ENCODE measurements at regions not wholly inside any gene's neighbourhood (a gene's known extent, or its start where the extent isn't known, plus 50 kb on each side); places are given as distances from the start of the nearest gene placed in this dataset.

GRCh38 chr10:78782441-78782840 lies 286.3 kb upstream of the ZMIZ1 start:
- H3K27ac ChIP-seq (ENCODE audit: low read length) = no peak overlapping the region
- no CpG with 5 or more reads among the region's 6 CpGs for WGBS (ENCODE audit: insufficient coverage, low lambda C conversion rate)
- no peaks in the 10 kb centered on the region for H3K36me3 ChIP-seq (ENCODE audit: control insufficient read depth, insufficient read depth, low read length)
- no peak overlapping the region for H3K4me3 ChIP-seq (ENCODE audit: low read length)
- no peak for DNase-seq
- peaks cover 6% of the 10 kb centered on the region for H3K4me1 ChIP-seq (ENCODE audit: control insufficient read depth, insufficient read depth, low read length)
- H3K9me3 ChIP-seq (ENCODE audit: control insufficient read depth, low read depth, low read length) = peaks cover 8% of the 10 kb centered on the region
- H3K27me3 ChIP-seq (ENCODE audit: control insufficient read depth, insufficient read depth, low read length) = no peaks in the 10 kb centered on the region

- no peaks in the 10 kb centered on the region for H3K36me3 ChIP-seq (ENCODE audit: control insufficient read depth, insufficient read depth, low read length)
- peaks cover 5% of the 10 kb centered on the region for H3K4me1 ChIP-seq (ENCODE audit: control insufficient read depth, insufficient read depth, low read length)
- no peaks in the 10 kb centered on the region for H3K27me3 ChIP-seq (ENCODE audit: control insufficient read depth, insufficient read depth, low read length)
- no peak for DNase-seq
- no peak overlapping the region for H3K4me3 ChIP-seq (ENCODE audit: low read length)
- 100% methylated on average over 2 of the region's 3 CpGs for WGBS (ENCODE audit: insufficient coverage, low lambda C conversion rate)
- no peak overlapping the region for H3K27ac ChIP-seq (ENCODE audit: low read length)
- H3K9me3 ChIP-seq (ENCODE audit: control insufficient read depth, low read depth, low read length) = peaks cover 8% of the 10 kb centered on the region
Measured at GRCh38 chr10:78783753-78784152, 285.0 kb upstream of the ZMIZ1 start.

GRCh38 chr10:78784546-78784945 lies 284.2 kb upstream of the ZMIZ1 start:
- H3K27ac ChIP-seq (ENCODE audit: low read length) = no peak overlapping the region
- WGBS (ENCODE audit: insufficient coverage, low lambda C conversion rate) = no CpG with 5 or more reads among the region's 3 CpGs

GRCh38 chr10:78785066-78785465 lies 283.7 kb upstream of the ZMIZ1 start:
- Histone ChIP-seq H3K27ac (ENCODE audit: low read length) (no peak overlapping the region), H3K4me3 (ENCODE audit: low read length) (no peak overlapping the region), H3K4me1 (ENCODE audit: control insufficient read depth, insufficient read depth, low read length) (no peaks in the 10 kb centered on the region), H3K9me3 (ENCODE audit: control insufficient read depth, low read depth, low read length) (peaks cover 8% of the 10 kb centered on the region), H3K36me3 (ENCODE audit: control insufficient read depth, insufficient read depth, low read length) (no peaks in the 10 kb centered on the region), H3K27me3 (ENCODE audit: control insufficient read depth, insufficient read depth, low read length) (no peaks in the 10 kb centered on the region)
- no CpG with 5 or more reads among the region's 4 CpGs for WGBS (ENCODE audit: insufficient coverage, low lambda C conversion rate)
- no peak for DNase-seq

More at GRCh38 chr10:78784546-78784945, 284.2 kb upstream of the ZMIZ1 start:
- Histone ChIP-seq H3K4me1 (ENCODE audit: control insufficient read depth, insufficient read depth, low read length) (no peaks in the 10 kb centered on the region), H3K27me3 (ENCODE audit: control insufficient read depth, insufficient read depth, low read length) (no peaks in the 10 kb centered on the region), H3K36me3 (ENCODE audit: control insufficient read depth, insufficient read depth, low read length) (no peaks in the 10 kb centered on the region), H3K9me3 (ENCODE audit: control insufficient read depth, low read depth, low read length) (peaks cover 8% of the 10 kb centered on the region), H3K4me3 (ENCODE audit: low read length) (no peak overlapping the region)
- no peak for DNase-seq

- 25% methylated on average over 1 of the region's 6 CpGs for WGBS (ENCODE audit: insufficient coverage, low lambda C conversion rate)
Measured at GRCh38 chr10:78785991-78786390, 282.8 kb upstream of the ZMIZ1 start.

GRCh38 chr10:78787125-78787524 lies 281.6 kb upstream of the ZMIZ1 start:
- Histone ChIP-seq H3K27me3 (ENCODE audit: control insufficient read depth, insufficient read depth, low read length) (no peaks in the 10 kb centered on the region), H3K4me3 (ENCODE audit: low read length) (no peak overlapping the region), H3K27ac (ENCODE audit: low read length) (no peak overlapping the region), H3K9me3 (ENCODE audit: control insufficient read depth, low read depth, low read length) (peaks cover 8% of the 10 kb centered on the region), H3K36me3 (ENCODE audit: control insufficient read depth, insufficient read depth, low read length) (no peaks in the 10 kb centered on the region), H3K4me1 (ENCODE audit: control insufficient read depth, insufficient read depth, low read length) (no peaks in the 10 kb centered on the region)
- WGBS (ENCODE audit: insufficient coverage, low lambda C conversion rate) = 82% methylated on average over 2 of the region's 2 CpGs
- DNase-seq = no peak

More at GRCh38 chr10:78785991-78786390, 282.8 kb upstream of the ZMIZ1 start:
- Histone ChIP-seq H3K27me3 (ENCODE audit: control insufficient read depth, insufficient read depth, low read length) (no peaks in the 10 kb centered on the region), H3K4me1 (ENCODE audit: control insufficient read depth, insufficient read depth, low read length) (no peaks in the 10 kb centered on the region), H3K27ac (ENCODE audit: low read length) (no peak overlapping the region), H3K4me3 (ENCODE audit: low read length) (no peak overlapping the region), H3K9me3 (ENCODE audit: control insufficient read depth, low read depth, low read length) (peaks cover 8% of the 10 kb centered on the region), H3K36me3 (ENCODE audit: control insufficient read depth, insufficient read depth, low read length) (no peaks in the 10 kb centered on the region)
- no peak for DNase-seq

GRCh38 chr10:78794736-78795455 lies 273.9 kb upstream of the ZMIZ1 start:
- no CpG with 5 or more reads among the region's 7 CpGs for WGBS (ENCODE audit: insufficient coverage, low lambda C conversion rate)
- no peak for DNase-seq
- no peaks in the 10 kb centered on the region for H3K36me3 ChIP-seq (ENCODE audit: control insufficient read depth, insufficient read depth, low read length)
- H3K4me3 ChIP-seq (ENCODE audit: low read length) = no peak overlapping the region
- no peak overlapping the region for H3K27ac ChIP-seq (ENCODE audit: low read length)
- no peaks in the 10 kb centered on the region for H3K4me1 ChIP-seq (ENCODE audit: control insufficient read depth, insufficient read depth, low read length)
- no peaks in the 10 kb centered on the region for H3K27me3 ChIP-seq (ENCODE audit: control insufficient read depth, insufficient read depth, low read length)
- H3K9me3 ChIP-seq (ENCODE audit: control insufficient read depth, low read depth, low read length) = peaks cover 5% of the 10 kb centered on the region

- WGBS (ENCODE audit: insufficient coverage, low lambda C conversion rate) = no CpG with 5 or more reads among the region's 6 CpGs
Measured at GRCh38 chr10:78798976-78799730, 269.6 kb upstream of the ZMIZ1 start.

GRCh38 chr10:78800006-78800405 lies 268.8 kb upstream of the ZMIZ1 start:
- no peak overlapping the region for H3K27ac ChIP-seq (ENCODE audit: low read length)
- no peak for DNase-seq

More at GRCh38 chr10:78798976-78799730, 269.6 kb upstream of the ZMIZ1 start:
- no peak overlapping the region for H3K27ac ChIP-seq (ENCODE audit: low read length)
- no peaks in the 10 kb centered on the region for H3K27me3 ChIP-seq (ENCODE audit: control insufficient read depth, insufficient read depth, low read length)
- no peak overlapping the region for H3K4me3 ChIP-seq (ENCODE audit: low read length)
- H3K36me3 ChIP-seq (ENCODE audit: control insufficient read depth, insufficient read depth, low read length) = no peaks in the 10 kb centered on the region
- DNase-seq = no peak
- H3K4me1 ChIP-seq (ENCODE audit: control insufficient read depth, insufficient read depth, low read length) = peaks cover 11% of the 10 kb centered on the region
- no peaks in the 10 kb centered on the region for H3K9me3 ChIP-seq (ENCODE audit: control insufficient read depth, low read depth, low read length)

GRCh38 chr10:78800535-78801320 lies 268.0 kb upstream of the ZMIZ1 start:
- H3K4me1 ChIP-seq (ENCODE audit: control insufficient read depth, insufficient read depth, low read length) = peaks cover 25% of the 10 kb centered on the region
- no peak overlapping the region for H3K4me3 ChIP-seq (ENCODE audit: low read length)
- DNase-seq = no peak
- no peaks in the 10 kb centered on the region for H3K36me3 ChIP-seq (ENCODE audit: control insufficient read depth, insufficient read depth, low read length)
- WGBS (ENCODE audit: insufficient coverage, low lambda C conversion rate) = 80% methylated on average over 1 of the region's 10 CpGs
- H3K9me3 ChIP-seq (ENCODE audit: control insufficient read depth, low read depth, low read length) = no peaks in the 10 kb centered on the region
- H3K27me3 ChIP-seq (ENCODE audit: control insufficient read depth, insufficient read depth, low read length) = no peaks in the 10 kb centered on the region
- no peak overlapping the region for H3K27ac ChIP-seq (ENCODE audit: low read length)

More at GRCh38 chr10:78800006-78800405, 268.8 kb upstream of the ZMIZ1 start:
- Histone ChIP-seq H3K36me3 (ENCODE audit: control insufficient read depth, insufficient read depth, low read length) (no peaks in the 10 kb centered on the region), H3K4me1 (ENCODE audit: control insufficient read depth, insufficient read depth, low read length) (peaks cover 19% of the 10 kb centered on the region), H3K9me3 (ENCODE audit: control insufficient read depth, low read depth, low read length) (no peaks in the 10 kb centered on the region), H3K4me3 (ENCODE audit: low read length) (no peak overlapping the region), H3K27me3 (ENCODE audit: control insufficient read depth, insufficient read depth, low read length) (no peaks in the 10 kb centered on the region)
- no CpG with 5 or more reads among the region's 5 CpGs for WGBS (ENCODE audit: insufficient coverage, low lambda C conversion rate)
